Mesenchymal stem cell (in vitro differentiated cells and primary cell): ENCODE measurements at regions not wholly inside any gene's neighbourhood (a gene's known extent, or its start where the extent isn't known, plus 50 kb on each side); places are given as distances from the start of the nearest gene placed in this dataset.
"Not testable (repeated sequence)": the region's sequence is repeated elsewhere in the genome, so short reads cannot be mapped to it uniquely, and the experiment has no call there.

Experiments used
- DNase-seq: peaks from one replicate; pipeline ENCODE4 v3.0.0-alpha.2; 2013
- H2AFZ ChIP-seq: one replicate; pipeline ENCODE4 v1.6.1; 2013; ENCODE audit warnings: low read depth, mild to moderate bottlenecking, control low read depth, inconsistent platforms, low read length, moderate library complexity
- H2AK5ac ChIP-seq: 2 replicates; pipeline ENCODE4 v1.6.1; 2013; ENCODE audit warnings: low read length, moderate library complexity, mild to moderate bottlenecking, inconsistent platforms; ENCODE audit not compliant: severe bottlenecking
- H2BK120ac ChIP-seq: one replicate; pipeline ENCODE4 v1.6.1; 2013; ENCODE audit warnings: low read depth, mild to moderate bottlenecking, inconsistent platforms, low read length, moderate library complexity
- H2BK12ac ChIP-seq, 2 experiments: one replicate each; pipeline ENCODE4 v1.6.1; 2013; ENCODE audit warnings: inconsistent platforms in 2 of 2, low read length in 2 of 2, mild to moderate bottlenecking in 2 of 2, moderate library complexity in 2 of 2, control low read depth in 1 of 2
- H2BK15ac ChIP-seq: one replicate; pipeline ENCODE4 v1.6.1; 2013; ENCODE audit warnings: mild to moderate bottlenecking, low read depth, inconsistent platforms; ENCODE audit not compliant: poor library complexity, severe bottlenecking
- H2BK5ac ChIP-seq: 2 replicates; pipeline ENCODE4 v1.6.1; 2013; ENCODE audit warnings: low read depth, mild to moderate bottlenecking, low read length, control low read depth, inconsistent platforms; ENCODE audit not compliant: poor library complexity, severe bottlenecking
- H3K14ac ChIP-seq, 2 experiments: one replicate each; pipeline ENCODE4 v1.6.1; 2013; ENCODE audit warnings: inconsistent platforms in 2 of 2, low read length in 2 of 2, control low read depth in 1 of 2, mild to moderate bottlenecking in 1 of 2, moderate library complexity in 1 of 2
- H3K18ac ChIP-seq, 2 experiments: one replicate each; pipeline ENCODE4 v1.6.1; 2013; ENCODE audit warnings: inconsistent platforms in 2 of 2, low read length in 2 of 2, control low read depth in 1 of 2, low read depth in 1 of 2, mild to moderate bottlenecking in 1 of 2
- H3K23ac ChIP-seq, 2 experiments: one replicate each; pipeline ENCODE4 v1.6.1; 2013; ENCODE audit warnings: inconsistent platforms in 2 of 2, low read length in 2 of 2, mild to moderate bottlenecking in 2 of 2, moderate library complexity in 2 of 2, control low read depth in 1 of 2
- H3K27ac ChIP-seq: 2 replicates; pipeline ENCODE4 v1.5.1; 2013; ENCODE audit warnings: mild to moderate bottlenecking, moderate library complexity, low read length, control low read depth, inconsistent platforms; ENCODE audit not compliant: poor library complexity, severe bottlenecking
- H3K27me3 ChIP-seq, 2 experiments: 2 replicates each; pipeline versions ENCODE4 v1.6.1 to v1.7.0; 2013; ENCODE audit warnings: low read length in 2 of 2, mild to moderate bottlenecking in 2 of 2, moderate library complexity in 2 of 2, control low read depth in 1 of 2, inconsistent platforms in 1 of 2; ENCODE audit not compliant: control insufficient read depth in 1 of 2, insufficient read depth in 1 of 2
- H3K36me3 ChIP-seq, 2 experiments: 2 replicates each; pipeline versions ENCODE4 v1.6.1 to v1.7.0; 2013; ENCODE audit warnings: low read length in 2 of 2, control low read depth in 1 of 2, inconsistent platforms in 1 of 2, low read depth in 1 of 2, mild to moderate bottlenecking in 1 of 2; ENCODE audit not compliant: insufficient read depth in 2 of 2, control insufficient read depth in 1 of 2
- H3K4ac ChIP-seq, 2 experiments: one replicate each; pipeline ENCODE4 v1.6.1; 2013; ENCODE audit warnings: inconsistent platforms in 2 of 2, low read length in 2 of 2, mild to moderate bottlenecking in 2 of 2, moderate library complexity in 2 of 2, control low read depth in 1 of 2, low read depth in 1 of 2
- H3K4me1 ChIP-seq: 2 replicates; pipeline ENCODE4 v1.6.1; 2013; ENCODE audit warnings: low read depth, low read length, control low read depth; ENCODE audit not compliant: control insufficient read depth, insufficient read depth
- H3K4me2 ChIP-seq: 2 replicates; pipeline ENCODE4 v1.6.1; 2013; ENCODE audit warnings: low read length, mild to moderate bottlenecking, inconsistent platforms; ENCODE audit not compliant: poor library complexity, severe bottlenecking
- H3K4me3 ChIP-seq, 2 experiments: 2 replicates each; pipeline versions ENCODE4 v1.5.1 to v1.7.0; 2013; ENCODE audit warnings: low read length in 2 of 2, mild to moderate bottlenecking in 2 of 2, control low read depth in 1 of 2, low read depth in 1 of 2; ENCODE audit not compliant: insufficient read depth in 1 of 2
- H3K79me1 ChIP-seq: replicated peaks from 2 replicates; pipeline ENCODE4 v1.6.1; 2013; ENCODE audit warnings: mild to moderate bottlenecking, control low read depth, low read length, inconsistent platforms; ENCODE audit not compliant: poor library complexity, severe bottlenecking
- H3K9ac ChIP-seq: 2 replicates; pipeline ENCODE4 v1.7.0; 2013; ENCODE audit warnings: mild to moderate bottlenecking, low read length, moderate library complexity
- H3K9me3 ChIP-seq: 2 replicates; pipeline ENCODE4 v1.7.0; 2013; ENCODE audit warnings: mild to moderate bottlenecking, low read length; ENCODE audit not compliant: control insufficient read depth
- H4K8ac ChIP-seq: one replicate; pipeline ENCODE4 v1.6.1; 2013; ENCODE audit warnings: inconsistent platforms, mild to moderate bottlenecking, low read length, moderate library complexity
- H4K91ac ChIP-seq: one replicate; pipeline ENCODE4 v1.6.1; 2013; ENCODE audit warnings: mild to moderate bottlenecking, low read length, inconsistent platforms
- WGBS: methylation state at CpG from one replicate; pipeline ENCODE4 v1.1.7; 2013; ENCODE audit warnings: mixed read lengths; 5-methylcytosine and 5-hydroxymethylcytosine counted together

GRCh38 chr5:100341485-100341884 lies 193.7 kb upstream of the FAM174A start:
- not testable (repeated sequence) for H2BK15ac ChIP-seq, H2AFZ ChIP-seq, H3K4me2 ChIP-seq, H2BK12ac ChIP-seq, H3K27ac ChIP-seq, DNase-seq, H4K8ac ChIP-seq, H3K27me3 ChIP-seq, H3K4me3 ChIP-seq, H3K9me3 ChIP-seq, H3K14ac ChIP-seq, H3K79me1 ChIP-seq, H3K4ac ChIP-seq, H2AK5ac ChIP-seq, H3K4me1 ChIP-seq, H3K36me3 ChIP-seq, H2BK5ac ChIP-seq, H4K91ac ChIP-seq, H3K9ac ChIP-seq, H2BK120ac ChIP-seq, H3K18ac ChIP-seq, H3K23ac ChIP-seq
- WGBS: no CpG with 5 or more reads among the region's 3 CpGs

- H2BK15ac ChIP-seq: no peak overlapping the region
Measured at GRCh38 chr5:100322483-100322882, 212.7 kb upstream of the FAM174A start.

GRCh38 chr5:100319885-100320284 lies 215.3 kb upstream of the FAM174A start:
- no peaks in the 10 kb centered on the region for H3K79me1 ChIP-seq
- H2BK12ac ChIP-seq: no peak overlapping the region
- H3K18ac ChIP-seq: no peak overlapping the region
- no peak overlapping the region for H3K14ac ChIP-seq
- no peak overlapping the region for H3K4me3 ChIP-seq
- no peaks in the 10 kb centered on the region for H3K9me3 ChIP-seq
- no peak overlapping the region for H4K91ac ChIP-seq
- no peak overlapping the region for H2AK5ac ChIP-seq
- no peak overlapping the region for H3K4ac ChIP-seq
- H4K8ac ChIP-seq: no peak overlapping the region
- H3K27me3 ChIP-seq: no peaks in the 10 kb centered on the region
- H3K4me2 ChIP-seq: no peak overlapping the region
- no CpG with 5 or more reads among the region's 2 CpGs for WGBS
- H3K27ac ChIP-seq: no peak overlapping the region
- H3K36me3 ChIP-seq: no peaks in the 10 kb centered on the region
- no peak overlapping the region for H2AFZ ChIP-seq
- no peak overlapping the region for H3K9ac ChIP-seq
- no peak overlapping the region for H2BK15ac ChIP-seq
- no peak overlapping the region for H2BK5ac ChIP-seq
- no peaks in the 10 kb centered on the region for H3K4me1 ChIP-seq
- no peak overlapping the region for H2BK120ac ChIP-seq
- no peak for DNase-seq
- no peak overlapping the region for H3K23ac ChIP-seq

More at GRCh38 chr5:100322483-100322882, 212.7 kb upstream of the FAM174A start:
- Histone ChIP-seq H3K4me1 (no peaks in the 10 kb centered on the region), H3K14ac (no peak overlapping the region), H4K91ac (no peak overlapping the region), H3K23ac (no peak overlapping the region), H3K36me3 (no peaks in the 10 kb centered on the region), H3K27me3 (no peaks in the 10 kb centered on the region), H3K27ac (no peak overlapping the region), H2AFZ (no peak overlapping the region), H2BK120ac (no peak overlapping the region), H4K8ac (no peak overlapping the region), H3K4ac (no peak overlapping the region), H3K18ac (no peak overlapping the region), H3K9me3 (peaks cover 4% of the 10 kb centered on the region), H2AK5ac (no peak overlapping the region), H2BK12ac (no peak overlapping the region), H2BK5ac (no peak overlapping the region), H3K4me2 (no peak overlapping the region), H3K4me3 (no peak overlapping the region), H3K79me1 (no peaks in the 10 kb centered on the region), H3K9ac (no peak overlapping the region)
- no peak for DNase-seq
- 80% methylated on average over 2 of the region's 3 CpGs for WGBS

GRCh38 chr5:100313657-100314056 lies 221.5 kb upstream of the FAM174A start:
- DNase-seq: no peak
- Histone ChIP-seq H2BK15ac (no peak overlapping the region), H2AK5ac (no peak overlapping the region), H3K9ac (no peak overlapping the region), H3K4me1 (no peaks in the 10 kb centered on the region), H4K8ac (no peak overlapping the region), H2AFZ (no peak overlapping the region), H3K4me3 (no peak overlapping the region), H2BK120ac (no peak overlapping the region), H3K36me3 (no peaks in the 10 kb centered on the region), H3K9me3 (no peaks in the 10 kb centered on the region), H3K27me3 (no peaks in the 10 kb centered on the region), H2BK12ac (no peak overlapping the region), H2BK5ac (no peak overlapping the region), H3K4ac (no peak overlapping the region), H4K91ac (no peak overlapping the region), H3K27ac (no peak overlapping the region), H3K4me2 (no peak overlapping the region), H3K14ac (no peak overlapping the region), H3K79me1 (no peaks in the 10 kb centered on the region), H3K18ac (no peak overlapping the region), H3K23ac (no peak overlapping the region)
- WGBS: no CpG with 5 or more reads among the region's 1 CpG
